HUDEP-2 (cell line): ENCODE measurements at regions not wholly inside any gene's neighbourhood (a gene's known extent, or its start where the extent isn't known, plus 50 kb on each side); places are given as distances from the start of the nearest gene placed in this dataset.
"Not testable (repeated sequence)": the region's sequence is repeated elsewhere in the genome, so short reads cannot be mapped to it uniquely, and the experiment has no call there.

ENCODE experiments used
- DNase-seq, 76 experiments: peaks; one replicate each; lab custom pipeline; 2025; ENCODE audit not compliant: unreplicated experiment in 76 of 76; lab: John Stamatoyannopoulos, UW

- no peak for DNase-seq
Observed at GRCh38 chr9:102941868-102942267, 53.3 kb upstream of the CYLC2 start.

GRCh38 chr9:102922526-102922925, 72.6 kb upstream of the CYLC2 start:
- no peak for DNase-seq

GRCh38 chr9:102911185-102911584, 83.9 kb upstream of the CYLC2 start:
- no peak for DNase-seq

- DNase-seq: not testable (repeated sequence)
Observed at GRCh38 chr9:102905795-102906194, 89.3 kb upstream of the CYLC2 start.

GRCh38 chr9:102892025-102892424, 103.1 kb upstream of the CYLC2 start:
- no peak for DNase-seq

- not testable (repeated sequence) for DNase-seq
Observed at GRCh38 chr9:102888747-102889146, 106.4 kb upstream of the CYLC2 start.

- no peak for DNase-seq
Observed at GRCh38 chr9:102875687-102876086, 119.4 kb upstream of the CYLC2 start.

- no peak for DNase-seq
Observed at GRCh38 chr9:102867488-102867887, 127.6 kb upstream of the CYLC2 start.

GRCh38 chr9:102862478-102862877, 132.7 kb upstream of the CYLC2 start:
- no peak for DNase-seq

GRCh38 chr9:102855641-102856040, 139.5 kb upstream of the CYLC2 start:
- DNase-seq: no peak

GRCh38 chr9:102845827-102846371, 149.2 kb upstream of the CYLC2 start:
- no peak for DNase-seq

GRCh38 chr9:102844716-102845115, 150.4 kb upstream of the CYLC2 start:
- no peak for DNase-seq

- DNase-seq: no peak
Observed at GRCh38 chr9:102842423-102842822, 152.7 kb upstream of the CYLC2 start.

GRCh38 chr9:102841376-102841775, 153.8 kb upstream of the CYLC2 start:
- DNase-seq: no peak

- no peak for DNase-seq
Observed at GRCh38 chr9:102840335-102840734, 154.8 kb upstream of the CYLC2 start.

- DNase-seq: no peak
Observed at GRCh38 chr9:102832814-102833213, 162.3 kb upstream of the CYLC2 start.

GRCh38 chr9:102796244-102796643, 198.9 kb upstream of the CYLC2 start:
- DNase-seq: no peak

GRCh38 chr9:102795532-102795931, 199.6 kb upstream of the CYLC2 start:
- DNase-seq: no peak

GRCh38 chr9:102779356-102779755, 215.8 kb upstream of the CYLC2 start:
- DNase-seq: no peak

GRCh38 chr9:102778746-102779145, 216.4 kb upstream of the CYLC2 start:
- DNase-seq: no peak

GRCh38 chr9:102770704-102771103, 224.4 kb upstream of the CYLC2 start:
- no peak for DNase-seq

- DNase-seq: no peak
Observed at GRCh38 chr9:102769307-102769706, 225.8 kb upstream of the CYLC2 start.

GRCh38 chr9:102768002-102768401, 227.1 kb upstream of the CYLC2 start:
- DNase-seq: no peak
